GM18505 (cell line): ENCODE measurements at regions not wholly inside any gene's neighbourhood (a gene's known extent, or its start where the extent isn't known, plus 50 kb on each side); places are given as distances from the start of the nearest gene placed in this dataset.

Experiments used
- ATAC-seq: cut with Tn5 transposase; IDR thresholded peaks from one replicate; pipeline ENCODE4 v1.9.1; 2021; ENCODE audit not compliant: unreplicated experiment
- POLR2A ChIP-seq: IDR thresholded peaks from 4 replicates; pipeline ENCODE4 v1.6.1; 2011; ENCODE audit warnings: borderline replicate concordance; ENCODE audit not compliant: insufficient read depth, insufficient read length; ENCODE audit errors: extremely low read depth

- no peak for ATAC-seq
- TF ChIP-seq POLR2A, result no peak
Measured at GRCh38 chr9:106326493-106326892, 536.5 kb upstream of the ZNF462 start.

GRCh38 chr9:106333481-106333880, 529.5 kb upstream of the ZNF462 start:
- ATAC-seq, result no peak
- TF ChIP-seq POLR2A, result no peak

GRCh38 chr9:106334081-106334480, 528.9 kb upstream of the ZNF462 start:
- ATAC-seq, result no peak
- TF ChIP-seq POLR2A, result no peak

GRCh38 chr9:106339882-106340281, 523.1 kb upstream of the ZNF462 start:
- no peak for TF ChIP-seq POLR2A
- ATAC-seq, result no peak

DNA sequence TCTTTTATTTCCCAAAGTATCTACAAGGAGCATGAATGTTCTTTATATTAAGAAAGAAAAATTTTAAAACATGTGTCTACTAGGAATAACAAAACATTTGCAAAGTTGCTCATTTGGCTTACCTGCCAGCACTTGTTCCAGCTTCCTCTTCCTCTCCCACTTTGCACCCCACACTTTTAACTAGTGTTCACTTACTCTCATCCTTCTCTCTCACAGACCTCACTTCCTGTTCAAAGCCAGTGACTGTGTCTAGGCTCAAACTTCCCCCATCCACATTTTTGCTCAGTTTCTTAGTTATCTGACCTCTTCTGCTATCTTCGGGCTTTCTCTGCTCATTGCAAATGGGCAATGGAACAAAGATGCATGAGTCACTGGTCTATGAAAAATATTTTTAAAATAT, 512.2 kb upstream of the ZNF462 start:
- ATAC-seq, result no peak
- no peak for TF ChIP-seq POLR2A

DNA sequence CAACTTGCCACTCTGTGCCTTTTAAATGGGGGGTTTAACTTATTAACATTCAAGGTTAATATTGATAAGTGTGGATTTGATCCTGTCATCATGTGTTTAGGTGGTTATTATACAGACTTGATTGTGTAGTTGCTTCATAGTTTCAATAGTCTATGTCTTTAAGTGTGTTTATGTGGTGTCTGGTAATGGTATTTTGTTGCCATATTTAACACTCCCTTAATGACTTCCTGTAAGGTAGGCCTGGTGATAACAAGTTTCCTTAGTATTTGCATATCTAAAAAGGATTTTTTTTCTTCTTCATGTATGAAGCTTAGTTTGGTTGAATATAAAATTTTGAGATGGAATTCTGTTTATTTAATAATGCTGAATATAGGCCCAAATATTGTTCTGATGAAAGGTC, 506.0 kb upstream of the ZNF462 start:
- no peak for TF ChIP-seq POLR2A
- ATAC-seq, result no peak

- ATAC-seq, result no peak
- TF ChIP-seq POLR2A, result no peak
Measured at GRCh38 chr9:106358331-106358730, 504.6 kb upstream of the ZNF462 start.

GRCh38 chr9:106376689-106377088, 486.3 kb upstream of the ZNF462 start:
- ATAC-seq, result no peak
- TF ChIP-seq POLR2A, result no peak

- no peak for ATAC-seq
- no peak for TF ChIP-seq POLR2A
Measured at GRCh38 chr9:106383072-106383471, 479.9 kb upstream of the ZNF462 start.

DNA sequence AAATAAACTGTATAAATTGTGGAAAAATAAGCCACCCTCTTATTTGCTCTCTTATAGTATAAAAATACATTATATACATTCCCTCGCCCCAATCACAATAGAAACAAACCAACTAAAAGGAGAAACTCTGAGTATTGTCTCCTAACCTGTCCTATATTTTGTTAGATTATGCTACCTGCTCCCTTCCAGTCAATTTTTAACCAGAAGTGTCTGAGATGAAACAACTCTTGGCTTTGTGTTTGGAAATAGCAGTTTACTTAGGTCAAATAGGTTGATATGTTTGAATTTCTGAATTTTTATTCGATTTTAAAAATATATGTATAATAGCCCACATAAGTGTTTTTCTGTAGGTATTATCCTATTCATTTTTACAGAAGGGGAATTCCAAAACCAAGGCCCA, 475.0 kb upstream of the ZNF462 start:
- ATAC-seq, result no peak
- no peak for TF ChIP-seq POLR2A

DNA sequence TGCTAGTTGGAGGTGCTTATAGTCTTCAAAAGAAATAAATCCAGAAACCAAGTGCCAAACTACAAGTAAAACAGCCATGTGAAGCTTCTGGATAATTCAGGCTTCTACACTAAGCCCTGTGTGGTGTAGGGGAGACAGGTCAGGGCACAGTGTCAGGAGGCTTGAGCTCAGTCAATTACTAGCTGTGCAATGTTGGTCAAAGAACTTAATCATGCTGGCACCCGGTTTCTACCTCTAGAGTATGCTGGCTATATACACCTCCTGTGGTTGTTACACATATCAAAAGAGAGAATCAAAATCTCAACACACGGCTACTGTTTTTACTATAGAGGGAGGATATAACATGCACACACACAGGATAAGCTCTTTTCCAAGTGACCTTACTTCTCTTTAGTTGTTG, 469.7 kb upstream of the ZNF462 start:
- no peak for ATAC-seq

GRCh38 chr9:106400170-106400569, 462.8 kb upstream of the ZNF462 start:
- TF ChIP-seq POLR2A, result no peak
- ATAC-seq, result no peak

More for the DNA sequence above, 469.7 kb upstream of the ZNF462 start:
- TF ChIP-seq POLR2A, result no peak

DNA sequence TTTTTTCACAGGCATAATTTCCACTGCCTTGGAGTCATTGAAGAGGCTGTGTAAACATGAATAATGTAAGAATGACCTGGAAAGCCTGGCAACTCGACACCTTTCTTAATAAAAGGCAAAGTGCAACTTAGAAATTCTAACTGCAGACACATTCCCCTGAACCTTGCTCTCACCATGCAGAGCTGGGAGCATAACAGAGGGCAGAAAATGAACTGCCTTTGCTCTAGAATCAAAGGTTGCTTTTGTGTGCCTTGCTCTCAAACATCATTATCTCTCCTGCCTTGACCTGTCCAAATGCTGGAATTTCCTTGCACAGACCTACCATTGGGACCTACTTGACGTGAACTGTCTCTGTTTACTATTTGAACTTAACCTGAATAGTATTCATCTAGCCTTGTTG, 462.0 kb upstream of the ZNF462 start:
- no peak for TF ChIP-seq POLR2A
- ATAC-seq, result no peak

DNA sequence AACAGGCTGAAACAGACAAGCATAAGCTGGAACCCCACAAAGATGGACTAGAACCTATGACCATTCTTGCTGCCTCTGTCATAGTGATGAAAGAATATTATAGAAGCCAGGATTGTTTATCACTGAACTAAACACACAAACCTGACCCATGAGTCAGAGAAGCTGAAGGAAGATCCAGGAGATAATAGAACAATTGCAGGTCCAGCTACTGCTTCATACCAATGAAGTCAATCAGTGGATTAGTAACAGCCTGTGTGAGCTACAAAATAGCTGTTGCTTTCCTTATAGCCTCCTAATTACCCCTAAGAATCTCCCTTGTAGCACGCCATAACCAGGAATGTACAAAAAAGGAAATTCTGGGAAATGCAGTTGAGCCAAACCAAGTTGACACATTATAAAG, 459.9 kb upstream of the ZNF462 start:
- ATAC-seq, result no peak
- TF ChIP-seq POLR2A, result no peak

- ATAC-seq, result no peak
- TF ChIP-seq POLR2A, result no peak
Measured at GRCh38 chr9:106404137-106404536, 458.8 kb upstream of the ZNF462 start.
